AG08395 (cell line): ENCODE measurements at regions not wholly inside any gene's neighbourhood (a gene's known extent, or its start where the extent isn't known, plus 50 kb on each side); places are given as distances from the start of the nearest gene placed in this dataset.
"Not testable (repeated sequence)": the region's sequence is repeated elsewhere in the genome, so short reads cannot be mapped to it uniquely, and the experiment has no call there.

Experiments used
- DNase-seq: peaks from one replicate; pipeline ENCODE4 v3.0.0; 2012; ENCODE audit warnings: mixed read lengths, low spot score

- DNase-seq: no peak
Measured at GRCh38 chr1:64363111-64363510, 106.8 kb upstream of the CACHD1 start.

- no peak for DNase-seq
Measured at GRCh38 chr1:64363616-64364015, 106.3 kb upstream of the CACHD1 start.

- DNase-seq: no peak
Measured at GRCh38 chr1:64366821-64367220, 103.1 kb upstream of the CACHD1 start.

GRCh38 chr1:64368344-64368743, 101.6 kb upstream of the CACHD1 start:
- DNase-seq: no peak

GRCh38 chr1:64378826-64379225, 91.1 kb upstream of the CACHD1 start:
- no peak for DNase-seq

DNA sequence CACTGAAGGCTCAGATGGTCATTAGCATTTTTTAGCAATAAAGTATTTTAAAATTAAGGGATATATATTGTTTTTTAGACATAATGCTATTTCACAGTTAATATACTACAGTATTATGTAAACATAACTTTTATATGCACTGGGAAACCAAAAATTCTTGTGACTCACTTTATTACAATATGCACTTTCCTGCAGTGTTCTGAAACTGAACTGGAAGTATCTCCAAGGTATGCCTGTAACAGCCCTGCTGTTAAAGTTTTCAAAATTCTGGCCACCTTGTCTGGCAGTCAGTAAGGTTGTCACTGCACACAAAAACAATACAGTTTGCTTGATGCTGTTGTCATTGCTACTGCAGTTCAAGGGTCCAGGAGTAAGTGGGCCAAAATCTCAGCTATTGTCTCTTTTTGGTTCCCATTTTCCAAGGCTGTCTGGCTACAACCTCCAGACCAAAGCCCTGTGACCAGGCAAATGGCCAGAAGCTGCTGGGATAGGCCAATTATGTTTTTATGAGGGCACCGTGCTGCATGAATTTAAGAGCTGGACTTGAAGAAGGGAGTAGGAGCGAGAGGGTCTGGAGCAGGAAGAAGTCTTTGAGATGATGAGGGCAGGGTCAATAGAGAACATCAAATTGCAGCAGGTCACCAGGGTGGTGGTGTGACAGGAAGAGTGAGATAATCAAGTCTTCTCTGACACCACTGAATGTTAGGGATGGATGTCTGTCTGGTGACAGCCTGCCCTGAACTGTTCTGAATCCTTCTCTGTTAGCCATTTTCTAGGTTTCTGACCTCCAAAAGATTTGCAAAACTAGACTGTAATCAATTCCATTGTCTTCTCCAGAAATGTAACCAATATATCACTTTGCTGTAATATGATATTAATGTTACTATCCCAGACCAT, 82.3 kb upstream of the CACHD1 start:
- DNase-seq: no peak

GRCh38 chr1:64388336-64388735, 81.6 kb upstream of the CACHD1 start:
- no peak for DNase-seq

DNA sequence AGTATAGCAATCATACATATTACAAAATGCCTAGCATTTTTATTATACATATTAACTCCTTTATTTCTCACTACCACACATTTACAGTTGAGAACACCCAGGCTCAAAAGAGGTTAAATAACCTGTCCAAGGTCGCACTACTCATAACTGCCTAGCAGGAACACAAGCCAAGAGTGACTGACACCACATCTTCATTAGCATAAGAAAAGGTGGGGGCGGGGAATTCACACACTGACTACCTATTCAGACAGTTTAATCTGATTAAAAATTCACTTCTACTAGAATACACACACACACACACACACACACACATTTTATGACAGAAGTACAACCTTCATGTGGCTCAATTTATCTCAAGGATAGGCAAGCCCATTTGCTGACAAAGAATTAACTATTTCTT, 77.8 kb upstream of the CACHD1 start:
- DNase-seq: no peak

- DNase-seq: no peak
Measured at GRCh38 chr1:64393790-64394189, 76.1 kb upstream of the CACHD1 start.

GRCh38 chr1:64396817-64397216, 73.1 kb upstream of the CACHD1 start:
- DNase-seq: no peak

DNA sequence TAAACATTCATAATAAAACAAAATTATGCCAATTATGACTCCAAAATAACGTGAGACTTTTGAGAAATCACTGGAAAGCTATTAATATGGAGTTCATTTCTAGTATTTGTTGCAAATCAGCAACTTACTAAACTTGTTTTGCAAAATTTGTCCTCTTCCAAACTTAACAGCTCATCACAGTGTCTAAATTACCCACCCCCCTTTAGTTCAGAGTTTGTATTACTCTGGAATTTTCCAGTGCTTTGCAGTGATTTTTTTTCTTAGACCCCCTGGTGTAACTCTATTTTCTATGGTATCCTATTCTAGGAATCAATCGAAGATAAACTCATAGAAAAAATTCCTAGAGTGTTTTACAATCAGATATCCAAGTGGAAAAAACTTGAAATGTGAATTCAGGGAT, 72.4 kb upstream of the CACHD1 start:
- DNase-seq: no peak

- no peak for DNase-seq
Measured at GRCh38 chr1:64398936-64399335, 71.0 kb upstream of the CACHD1 start.

DNA sequence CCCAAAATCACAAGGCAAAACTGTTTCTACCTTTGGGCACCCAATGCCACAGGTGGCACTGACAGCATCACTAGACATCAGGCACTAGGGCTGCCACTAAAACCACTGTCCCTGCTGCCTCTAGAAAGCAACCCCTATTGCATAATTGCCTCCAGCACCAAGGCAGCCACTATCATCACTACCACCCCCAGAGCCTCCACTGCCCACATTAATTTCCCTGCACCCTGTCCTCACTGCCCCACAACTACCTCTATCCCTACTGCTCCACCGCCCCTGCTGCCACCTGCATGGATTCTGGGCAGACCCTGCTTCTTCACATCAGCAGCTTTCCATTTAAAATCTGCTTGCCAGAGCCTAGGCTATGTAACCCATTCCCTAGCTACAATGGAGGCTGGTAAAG, 68.6 kb upstream of the CACHD1 start:
- no peak for DNase-seq

GRCh38 chr1:64403331-64403730, 66.6 kb upstream of the CACHD1 start:
- peak; percentile 24 for DNase-seq

DNA sequence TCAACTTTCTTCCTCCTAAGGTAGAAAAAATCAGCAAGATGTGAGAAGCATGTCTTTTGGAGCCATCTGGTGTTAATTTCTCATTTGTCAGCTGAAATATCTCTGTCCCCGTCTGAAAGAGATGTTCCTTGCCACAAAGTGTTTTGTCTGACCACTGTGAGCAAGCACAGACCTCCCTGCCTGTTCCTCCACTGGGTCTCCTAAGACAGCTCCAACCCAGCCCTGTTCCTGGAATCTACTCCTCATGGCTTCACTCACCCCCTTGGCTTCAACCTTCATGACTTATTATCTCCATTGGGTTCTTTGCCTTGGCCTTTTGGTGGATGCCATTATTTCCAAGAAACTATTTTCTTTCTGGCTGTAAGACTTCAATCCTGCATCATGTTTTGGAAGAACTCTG, 65.7 kb upstream of the CACHD1 start:
- no peak for DNase-seq

- no peak for DNase-seq
Measured at GRCh38 chr1:64405833-64406232, 64.1 kb upstream of the CACHD1 start.

- DNase-seq: no peak
Measured at GRCh38 chr1:64410217-64410616, 59.7 kb upstream of the CACHD1 start.

DNA sequence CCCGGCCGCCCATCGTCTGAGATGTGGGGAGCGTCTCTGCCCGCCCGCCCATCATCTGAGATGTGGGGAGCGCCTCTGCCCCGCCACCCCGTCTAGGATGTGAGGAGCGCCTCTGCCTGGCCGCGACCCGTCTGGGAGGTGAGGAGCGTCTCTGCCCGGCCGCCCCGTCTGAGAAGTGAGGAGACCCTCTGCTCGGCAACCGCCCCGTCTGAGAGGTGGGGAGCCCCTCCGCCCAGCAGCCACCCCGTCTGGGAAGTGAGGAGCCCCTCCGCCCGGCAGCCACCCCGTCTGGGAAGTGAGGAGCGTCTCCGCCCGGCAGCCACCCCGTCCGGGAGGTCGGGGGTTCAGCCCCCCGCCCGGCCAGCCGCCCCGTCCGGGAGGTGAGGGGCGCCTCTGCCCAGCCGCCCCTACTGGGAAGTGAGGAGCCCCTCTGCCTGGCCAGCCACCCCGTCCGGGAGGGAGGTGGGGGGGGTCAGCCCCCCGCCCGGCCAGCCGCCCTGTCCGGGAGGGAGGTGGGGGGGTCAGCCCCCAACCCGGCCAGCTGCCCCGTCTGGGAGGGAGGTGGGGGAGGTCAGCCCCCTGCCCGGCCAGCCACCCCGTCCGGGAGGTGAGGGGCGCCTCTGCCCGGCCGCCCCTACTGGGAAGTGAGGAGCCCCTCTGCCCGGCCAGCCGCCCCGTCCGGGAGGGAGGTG, 54.9 kb upstream of the CACHD1 start:
- not testable (repeated sequence) for DNase-seq

DNA sequence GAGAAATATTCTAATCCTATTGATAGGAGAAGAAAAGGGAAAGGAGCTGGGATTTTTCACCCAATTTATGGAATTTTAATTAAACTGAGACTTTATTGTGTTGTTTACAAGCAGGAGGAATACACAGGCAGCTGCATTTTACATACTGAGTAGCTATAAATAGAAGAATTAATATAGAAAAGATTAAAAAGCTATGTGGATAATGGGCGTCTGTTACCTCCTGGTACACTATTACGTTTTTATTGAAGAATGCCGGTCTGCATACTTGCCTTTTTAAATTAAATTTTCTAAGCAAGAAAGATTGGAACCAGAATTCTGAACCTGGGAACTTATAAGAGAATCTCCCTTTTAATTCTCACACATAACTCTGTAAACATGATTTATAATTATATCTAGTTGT, 52.1 kb upstream of the CACHD1 start:
- no peak for DNase-seq
